Heart left ventricle (tissue), 16 donors: ENCODE measurements at regions not wholly inside any gene's neighbourhood (a gene's known extent, or its start where the extent isn't known, plus 50 kb on each side); places are given as distances from the start of the nearest gene placed in this dataset.

Source experiments
- ATAC-seq, 4 donors: fragments of 200-7000 bp; cut with Tn5 transposase; one replicate each; pipeline ENCODE4 v1.9.1; 2020 to 2022; ENCODE audit warnings: moderate library complexity in 4 of 4, mild to moderate bottlenecking in 3 of 4, moderate number of reproducible peaks in 1 of 4
- DNase-seq, 5 donors: peaks; one replicate each; pipeline ENCODE4 v3.0.0-alpha.2; 2020
- H3K27ac ChIP-seq, 12 donors: fragments of 200-600 bp; sonication (generic) in 4 of 12; one replicate each; pipeline versions ENCODE4 v1.5.0 to v1.8.0; 2016 to 2022; ENCODE audit warnings: mild to moderate bottlenecking in 2 of 12
- H3K27me3 ChIP-seq, 9 donors: fragments of 200-600 bp; sonication (generic) in 2 of 9; one replicate each; pipeline versions ENCODE4 v1.5.1 to v1.8.0; 2016 to 2022; ENCODE audit warnings: mild to moderate bottlenecking in 3 of 9
- H3K36me3 ChIP-seq, 9 donors: fragments of 200-600 bp; sonication (generic) in 2 of 9; one replicate each; pipeline versions ENCODE4 v1.5.0 to v1.8.0; 2018 to 2022; ENCODE audit warnings: mild to moderate bottlenecking in 2 of 9
- H3K4me1 ChIP-seq, 12 donors: fragments of 200-600 bp; sonication (generic) in 4 of 12; one replicate each; pipeline versions ENCODE4 v1.5.0 to v1.8.0; 2016 to 2022; ENCODE audit warnings: mild to moderate bottlenecking in 3 of 12
- H3K4me3 ChIP-seq, 12 donors: fragments of 200-600 bp; sonication (generic) in 4 of 12; one replicate each; pipeline versions ENCODE4 v1.5.0 to v1.8.0; 2017 to 2022; ENCODE audit warnings: mild to moderate bottlenecking in 9 of 12, moderate library complexity in 4 of 12
- H3K9me3 ChIP-seq, 12 donors: fragments of 200-600 bp; sonication (generic) in 4 of 12; one replicate each; pipeline versions ENCODE4 v1.5.0 to v1.8.0; 2016 to 2022; ENCODE audit warnings: mild to moderate bottlenecking in 1 of 12
- POLR2A ChIP-seq, 2 donors: fragments of 450-650 bp; IDR thresholded peaks; one replicate each; pipeline ENCODE4 v1.6.1; 2017; ENCODE audit warnings: antibody characterized with exemption in 2 of 2, mild to moderate bottlenecking in 2 of 2, moderate library complexity in 2 of 2
- WGBS, 4 donors: extraction: QIAGEN DNeasy Blood & Tissue Kit in 2 of 4; methylation state at CpG; one replicate each; pipeline versions ENCODE4 v1.1.5 to v1.1.7; 2013 to 2018; 5-methylcytosine and 5-hydroxymethylcytosine counted together
- intact Hi-C, 10 donors: fragments of 100-400 bp; cut with DNase I; formaldehyde crosslinking; loops; one replicate each; pipeline versions ENCODE4 v1.11.1 to v1.14.2; 2022
- TF ChIP-seq, protein P1 (sequence below), 12 donors: fragments of 200-600 bp; sonication (generic) in 4 of 12; IDR thresholded peaks; one replicate each; pipeline versions ENCODE4 v1.5.0 to v1.8.0; 2018 to 2022; ENCODE audit warnings: antibody characterized with exemption in 12 of 12, mild to moderate bottlenecking in 5 of 12
- donor health status: ischemic (EF 13 %, LVEDD 7.1; RV severe dilation, severe dysfunction).
- donor health status: healthy with polysubstance abuse.
- donor health status: DM: no; HTN: yes; CAD: no.
- donor health status: DM: no; HTN: no; CAD: no.
- donor health status: ischemic (EF 25% LVEDD 6.9; RV normal size, moderate dysfunction).
- donor health status: ischemic (EF 25% LVEDD 5.7; RV mildly dilated, moderate dysfunction).
- donor health status: healthy.
- donor health status: DM: yes; HTN: yes; CAD: no.
- donor health status: ischemic (EF 35%, LVEDD 5.7; RV mildly dilated, moderate dysfunction).
- donor health status: nonischemic (EF 11% LVEDD 7.7; RV severe dilation, severe dysfunction).
- donor health status: DM: yes; HTN: yes; CAD: no.
- donor health status: PGD.
- donor health status: ischemic (EF 29% LVEDD 5.4; RV normal size, mild dysfunction).
- donor health status: nonischemic (EF 23%, LVEDD 6.1; RV moderate dilation, normal function).

DNA sequence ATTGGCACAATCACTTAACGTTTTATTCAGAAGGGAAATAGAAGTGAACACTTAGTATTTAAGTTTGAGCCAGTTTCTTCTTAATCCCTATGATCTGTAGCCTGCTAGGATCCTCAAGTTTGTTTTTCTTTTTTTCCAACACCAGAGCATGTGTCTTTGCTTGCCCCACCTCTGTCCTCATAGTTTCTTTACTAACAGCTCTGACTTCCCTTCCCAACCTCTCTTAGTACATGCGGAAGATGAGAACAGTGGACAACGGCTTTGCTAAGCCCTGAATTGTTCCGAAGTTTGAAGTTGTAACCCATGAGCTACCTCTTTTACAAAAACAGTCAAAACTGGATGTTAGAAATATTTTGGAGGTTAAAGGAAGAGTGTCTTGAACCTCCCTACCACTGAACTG is 61.7 kb upstream of the TAF11L2 start:
- no peaks in the 10 kb centered on the region for H3K36me3 ChIP-seq
- 65 to 73% (median 70%) methylated on average over 4 of the region's 4 CpGs for WGBS, 4 donors
- peak overlapping the region in 1 of 12 donors; percentile 9 for H3K4me3 ChIP-seq
- peaks cover 0 to 23% (median 10%) of the 10 kb centered on the region in 12 donors for H3K9me3 ChIP-seq
- intact Hi-C loops = no loop called here
- DNase-seq = no peak
- ATAC-seq = peak in 3 of 4 donors; percentile 41 to 61 (median 61)
- H3K27me3 ChIP-seq = no peaks in the 10 kb centered on the region
- peak overlapping the region in 6 of 12 donors; percentile 5 to 80 (median 29) for H3K27ac ChIP-seq
- H3K4me1 ChIP-seq = peaks cover 0 to 8% (median 0%) of the 10 kb centered on the region in 12 donors
- TF ChIP-seq POLR2A (IDR thresholded peaks at IDR 0.05) = no peak

DNA sequence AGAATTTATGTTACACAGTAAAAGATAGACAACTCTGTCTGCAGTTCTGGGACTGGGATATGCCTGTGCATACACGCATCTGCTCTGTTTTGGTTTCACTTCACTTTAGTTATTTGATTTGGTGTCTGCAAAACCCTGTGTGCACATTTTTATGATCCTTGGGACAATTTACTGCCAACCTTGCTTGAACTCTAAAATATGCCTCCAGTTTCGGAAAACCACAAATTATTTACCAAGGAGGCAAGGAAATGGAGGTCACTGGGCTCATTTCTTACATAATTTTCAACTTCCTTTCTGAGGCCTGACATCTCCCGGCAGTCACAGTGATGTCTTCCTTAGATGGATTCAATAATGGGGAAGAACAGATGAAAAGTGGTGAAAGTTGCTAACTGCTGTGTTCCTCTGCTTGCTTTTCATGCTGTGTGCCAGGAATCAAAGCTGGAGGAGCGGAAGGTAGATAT is 61.2 kb upstream of the TAF11L2 start:
- Histone ChIP-seq H3K4me1 (peaks cover 0 to 8% (median 0%) of the 10 kb centered on the region in 12 donors), H3K27me3 (no peaks in the 10 kb centered on the region), H3K4me3 (peak overlapping the region in 1 of 12 donors; percentile 9), H3K9me3 (peaks cover 0 to 24% (median 10%) of the 10 kb centered on the region in 12 donors), H3K36me3 (no peaks in the 10 kb centered on the region), H3K27ac (peak overlapping the region in 5 of 12 donors; percentile 5 to 80 (median 38))
- TF ChIP-seq POLR2A (IDR thresholded peaks at IDR 0.05) = no peak
- TF ChIP-seq, protein P1, sequence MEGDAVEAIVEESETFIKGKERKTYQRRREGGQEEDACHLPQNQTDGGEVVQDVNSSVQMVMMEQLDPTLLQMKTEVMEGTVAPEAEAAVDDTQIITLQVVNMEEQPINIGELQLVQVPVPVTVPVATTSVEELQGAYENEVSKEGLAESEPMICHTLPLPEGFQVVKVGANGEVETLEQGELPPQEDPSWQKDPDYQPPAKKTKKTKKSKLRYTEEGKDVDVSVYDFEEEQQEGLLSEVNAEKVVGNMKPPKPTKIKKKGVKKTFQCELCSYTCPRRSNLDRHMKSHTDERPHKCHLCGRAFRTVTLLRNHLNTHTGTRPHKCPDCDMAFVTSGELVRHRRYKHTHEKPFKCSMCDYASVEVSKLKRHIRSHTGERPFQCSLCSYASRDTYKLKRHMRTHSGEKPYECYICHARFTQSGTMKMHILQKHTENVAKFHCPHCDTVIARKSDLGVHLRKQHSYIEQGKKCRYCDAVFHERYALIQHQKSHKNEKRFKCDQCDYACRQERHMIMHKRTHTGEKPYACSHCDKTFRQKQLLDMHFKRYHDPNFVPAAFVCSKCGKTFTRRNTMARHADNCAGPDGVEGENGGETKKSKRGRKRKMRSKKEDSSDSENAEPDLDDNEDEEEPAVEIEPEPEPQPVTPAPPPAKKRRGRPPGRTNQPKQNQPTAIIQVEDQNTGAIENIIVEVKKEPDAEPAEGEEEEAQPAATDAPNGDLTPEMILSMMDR (IDR thresholded peaks at IDR 0.05) = no peak
- 53 to 68% (median 56%) methylated on average over 4 of the region's 4 CpGs for WGBS, 4 donors
- intact Hi-C loops = no loop called here
- DNase-seq = no peak
- ATAC-seq = peak in 3 of 4 donors; percentile 60 to 73 (median 63)

DNA sequence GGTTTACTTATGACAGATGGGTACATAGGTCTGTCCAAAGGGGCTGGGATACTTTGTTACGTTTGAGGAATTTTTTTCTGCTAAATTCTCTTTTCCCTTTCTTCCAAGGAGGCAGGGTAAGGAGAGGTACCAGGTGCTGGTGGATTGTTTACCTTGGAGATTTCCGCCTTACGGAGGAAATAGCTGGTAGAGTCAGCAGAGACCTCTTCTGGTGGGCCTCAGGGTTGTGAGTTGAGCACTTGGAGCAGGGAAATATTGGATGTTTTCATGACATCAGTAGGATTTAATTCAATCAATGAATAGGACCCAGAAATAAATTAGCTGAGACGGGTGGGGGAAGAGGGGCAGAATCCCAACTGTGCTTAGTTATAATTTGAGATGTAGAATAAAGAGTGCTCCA is 60.0 kb upstream of the TAF11L2 start:
- no peak for TF ChIP-seq POLR2A (IDR thresholded peaks at IDR 0.05)
- TF ChIP-seq, protein P1 (IDR thresholded peaks at IDR 0.05) = no peak
- H3K4me3 ChIP-seq = no peak overlapping the region
- 78 to 92% (median 85%) methylated on average over 4 of the region's 4 CpGs for WGBS, 4 donors
- H3K36me3 ChIP-seq = no peaks in the 10 kb centered on the region
- no peaks in the 10 kb centered on the region for H3K27me3 ChIP-seq
- intact Hi-C loops = no loop called here
- ATAC-seq (no peak), DNase-seq (no peak)
- H3K27ac ChIP-seq = no peak overlapping the region
- peaks cover 0 to 8% (median 0%) of the 10 kb centered on the region in 12 donors for H3K4me1 ChIP-seq
- H3K9me3 ChIP-seq = peaks cover 0 to 24% (median 10%) of the 10 kb centered on the region in 12 donors

DNA sequence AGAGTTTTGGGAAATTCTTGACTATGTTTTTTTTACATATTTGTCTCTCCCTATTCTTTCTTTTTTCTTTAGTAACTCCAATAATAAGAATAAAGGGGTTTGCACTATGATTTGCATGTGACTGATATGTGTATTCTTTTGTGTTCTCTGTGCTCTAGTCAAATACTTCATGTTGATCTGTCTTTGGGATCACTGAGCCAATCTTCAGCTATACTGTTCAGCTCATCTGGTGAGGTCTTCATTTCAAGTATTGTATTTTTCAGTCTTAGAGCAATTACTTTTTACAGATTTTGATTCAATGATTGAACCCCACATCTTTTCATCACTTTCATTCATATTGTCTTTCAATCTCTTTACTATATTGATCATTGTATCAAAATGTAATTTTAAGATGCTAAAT is 58.1 kb upstream of the TAF11L2 start:
- intact Hi-C loops = no loop called here
- Histone ChIP-seq H3K4me3 (no peak overlapping the region), H3K36me3 (no peaks in the 10 kb centered on the region), H3K9me3 (peaks cover 0 to 24% (median 10%) of the 10 kb centered on the region in 12 donors), H3K4me1 (peaks cover 0 to 8% (median 0%) of the 10 kb centered on the region in 12 donors), H3K27ac (no peak overlapping the region), H3K27me3 (no peaks in the 10 kb centered on the region)
- no peak for DNase-seq
- TF ChIP-seq POLR2A (IDR thresholded peaks at IDR 0.05) = no peak
- TF ChIP-seq, protein P1 (IDR thresholded peaks at IDR 0.05) = no peak
- no peak for ATAC-seq

DNA sequence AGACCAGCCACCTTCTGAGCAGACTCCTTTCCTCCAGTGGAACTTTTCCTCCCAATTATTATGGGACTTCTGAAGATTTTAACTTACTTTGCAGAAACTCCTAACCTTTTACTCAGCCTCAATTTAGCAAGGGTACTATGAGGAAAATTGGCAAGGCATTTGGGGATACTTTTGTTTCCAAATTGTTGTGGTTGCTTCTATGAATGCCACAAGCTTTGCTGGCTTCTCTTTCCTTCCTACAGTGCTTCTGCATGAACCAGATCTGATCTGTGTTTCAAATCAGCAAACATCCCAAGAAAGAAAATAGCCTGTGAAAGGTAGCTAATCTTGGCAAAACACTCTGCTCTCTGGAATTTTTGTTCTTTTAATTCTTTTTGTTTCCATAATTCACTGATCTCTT is 57.3 kb upstream of the TAF11L2 start:
- Histone ChIP-seq H3K4me1 (peaks cover 0 to 4% (median 0%) of the 10 kb centered on the region in 12 donors), H3K9me3 (peaks cover 0 to 24% (median 10%) of the 10 kb centered on the region in 12 donors), H3K27me3 (no peaks in the 10 kb centered on the region), H3K4me3 (no peak overlapping the region), H3K27ac (no peak overlapping the region), H3K36me3 (no peaks in the 10 kb centered on the region)
- DNase-seq (no peak), ATAC-seq (no peak)
- TF ChIP-seq POLR2A (IDR thresholded peaks at IDR 0.05) = no peak
- TF ChIP-seq, protein P1 (IDR thresholded peaks at IDR 0.05) = no peak
- intact Hi-C loops = no loop called here
